C4-2B (cell line): ENCODE measurements at regions not wholly inside any gene's neighbourhood (a gene's known extent, or its start where the extent isn't known, plus 50 kb on each side); places are given as distances from the start of the nearest gene placed in this dataset.

Experiments used
- ZFX ChIP-seq: fragments of 450-650 bp; IDR thresholded peaks from 2 replicates; pipeline ENCODE4 v1.6.1; 2017
- TF ChIP-seq, protein P1 (sequence below): fragments of 450-650 bp; conservative IDR thresholded peaks from 2 replicates; pipeline ENCODE4 v1.5.1; 2017; ENCODE audit warnings: mild to moderate bottlenecking

DNA sequence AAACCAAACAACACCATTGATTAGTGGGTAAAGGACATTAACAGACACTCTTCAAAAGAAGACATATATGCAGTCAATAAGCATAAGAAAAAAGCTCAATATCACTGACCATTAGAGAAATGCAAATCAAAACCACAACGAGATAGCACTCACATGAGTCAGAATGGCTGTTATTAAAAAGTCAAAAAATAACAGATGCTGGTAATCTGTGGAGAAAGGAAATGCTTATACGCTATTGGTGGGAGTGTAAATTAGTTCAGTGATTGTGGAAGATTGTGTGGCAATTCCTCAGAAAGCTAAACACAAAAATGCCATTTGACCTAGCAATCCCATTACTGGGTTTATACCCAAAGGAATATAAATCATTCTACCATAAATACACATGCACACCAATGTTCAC, 182.6 kb downstream of the TRPC6 start:
- TF ChIP-seq, protein P1, sequence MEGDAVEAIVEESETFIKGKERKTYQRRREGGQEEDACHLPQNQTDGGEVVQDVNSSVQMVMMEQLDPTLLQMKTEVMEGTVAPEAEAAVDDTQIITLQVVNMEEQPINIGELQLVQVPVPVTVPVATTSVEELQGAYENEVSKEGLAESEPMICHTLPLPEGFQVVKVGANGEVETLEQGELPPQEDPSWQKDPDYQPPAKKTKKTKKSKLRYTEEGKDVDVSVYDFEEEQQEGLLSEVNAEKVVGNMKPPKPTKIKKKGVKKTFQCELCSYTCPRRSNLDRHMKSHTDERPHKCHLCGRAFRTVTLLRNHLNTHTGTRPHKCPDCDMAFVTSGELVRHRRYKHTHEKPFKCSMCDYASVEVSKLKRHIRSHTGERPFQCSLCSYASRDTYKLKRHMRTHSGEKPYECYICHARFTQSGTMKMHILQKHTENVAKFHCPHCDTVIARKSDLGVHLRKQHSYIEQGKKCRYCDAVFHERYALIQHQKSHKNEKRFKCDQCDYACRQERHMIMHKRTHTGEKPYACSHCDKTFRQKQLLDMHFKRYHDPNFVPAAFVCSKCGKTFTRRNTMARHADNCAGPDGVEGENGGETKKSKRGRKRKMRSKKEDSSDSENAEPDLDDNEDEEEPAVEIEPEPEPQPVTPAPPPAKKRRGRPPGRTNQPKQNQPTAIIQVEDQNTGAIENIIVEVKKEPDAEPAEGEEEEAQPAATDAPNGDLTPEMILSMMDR, result no peak
- TF ChIP-seq ZFX, result no peak
